PC-3 (cell line): ENCODE measurements at regions not wholly inside any gene's neighbourhood (a gene's known extent, or its start where the extent isn't known, plus 50 kb on each side); places are given as distances from the start of the nearest gene placed in this dataset.

Experiments
- ATAC-seq: fragments of 200-7000 bp; cut with Tn5 transposase; 2 replicates; pipeline ENCODE4 v1.9.1; 2020; ENCODE audit warnings: mild to moderate bottlenecking, moderate library complexity
- BruUV-seq: library from RNA; stranded (reverse); fragments of 400-500 nt; replicated peaks from 2 replicates; lab custom pipeline; 2021; lab: Mats Ljungman, UMichigan
- CTCF ChIA-PET: fragments of 300-600 bp; sonication (Branson Sonifier 250); formaldehyde crosslinking; loops from one replicate; lab custom pipeline; 2022; ENCODE audit warnings: antibody characterized with exemption; lab: Charles Lee
- POLR2A ChIA-PET: fragments of 300-600 bp; sonication (Branson Sonifier 250); formaldehyde crosslinking; loops from one replicate; lab custom pipeline; 2022; ENCODE audit warnings: antibody characterized with exemption; ENCODE audit not compliant: unreplicated experiment; lab: Charles Lee
- DNase-seq: peaks from one replicate; pipeline ENCODE4 v3.0.0-alpha.2; 2015
- H2AFZ ChIP-seq: fragments of 300-600 bp; sonication (generic); 2 replicates; pipeline ENCODE4 v1.6.0; 2016; ENCODE audit warnings: antibody characterized with exemption, low read length
- H3F3A ChIP-seq: fragments of 300-600 bp; sonication (generic); one replicate; pipeline ENCODE4 v1.6.0; 2017; ENCODE audit warnings: antibody characterized with exemption, low read length, control low read depth, mild to moderate bottlenecking; ENCODE audit not compliant: unreplicated experiment
- H3K27ac ChIP-seq: fragments of 300-600 bp; sonication (generic); 2 replicates; pipeline ENCODE4 v1.5.1; 2016; ENCODE audit warnings: mild to moderate bottlenecking, low read length
- H3K27me3 ChIP-seq: fragments of 300-600 bp; sonication (generic); 2 replicates; pipeline ENCODE4 v1.6.1; 2016; ENCODE audit warnings: low read length, mixed read lengths
- H3K36me3 ChIP-seq: fragments of 300-600 bp; sonication (generic); 2 replicates; pipeline ENCODE4 v1.6.1; 2016; ENCODE audit warnings: low read depth, mixed run types, low read length, mixed read lengths
- H3K4me1 ChIP-seq: fragments of 300-600 bp; sonication (generic); 2 replicates; pipeline ENCODE4 v1.5.1; 2016; ENCODE audit warnings: low read length; ENCODE audit not compliant: insufficient read depth
- H3K4me2 ChIP-seq: fragments of 300-600 bp; sonication (generic); 2 replicates; pipeline ENCODE4 v1.6.0; 2016; ENCODE audit warnings: low read length
- H3K4me3 ChIP-seq: fragments of 300-600 bp; sonication (generic); 2 replicates; pipeline ENCODE4 v1.5.1; 2016; ENCODE audit warnings: mild to moderate bottlenecking, low read length, mixed read lengths
- H3K79me2 ChIP-seq: fragments of 300-600 bp; sonication (generic); 2 replicates; pipeline ENCODE4 v1.6.1; 2017; ENCODE audit warnings: low read length, mixed read lengths
- H3K9ac ChIP-seq: fragments of 300-600 bp; sonication (generic); 2 replicates; pipeline ENCODE4 v1.6.0; 2016; ENCODE audit warnings: mild to moderate bottlenecking, low read length
- H3K9me2 ChIP-seq: fragments of 300-600 bp; sonication (generic); replicated peaks from 2 replicates; pipeline ENCODE4 v1.6.1; 2016; ENCODE audit warnings: mixed run types, low read length, mixed read lengths
- H3K9me3 ChIP-seq: fragments of 300-600 bp; sonication (generic); 2 replicates; pipeline ENCODE4 v1.6.1; 2016; ENCODE audit warnings: low read length, mixed read lengths
- H4K20me1 ChIP-seq: fragments of 300-600 bp; sonication (generic); 2 replicates; pipeline ENCODE4 v1.6.1; 2016; ENCODE audit warnings: low read length, mixed read lengths
- EZH2 ChIP-seq: fragments of 300-600 bp; sonication (generic); IDR thresholded peaks from one replicate; pipeline ENCODE4 v1.6.1; 2017; ENCODE audit warnings: antibody characterized with exemption, mild to moderate bottlenecking, low read length; ENCODE audit not compliant: unreplicated experiment
- EZH2phosphoT487 ChIP-seq: fragments of 300-600 bp; sonication (generic); IDR thresholded peaks from 2 replicates; pipeline ENCODE4 v1.6.1; 2018; ENCODE audit warnings: mild to moderate bottlenecking, antibody characterized with exemption, low read length, borderline replicate concordance
- intact Hi-C: fragments of 100-400 bp; cut with micrococcal nuclease; formaldehyde crosslinking; loops from 2 replicates; pipeline ENCODE4 v1.9.0; 2023
- TF ChIP-seq, protein P1 (sequence below): fragments of 300-600 bp; sonication (generic); conservative IDR thresholded peaks from 2 replicates; pipeline ENCODE4 v1.5.1; 2017; ENCODE audit warnings: antibody characterized with exemption, low read depth, mild to moderate bottlenecking, low read length

DNA sequence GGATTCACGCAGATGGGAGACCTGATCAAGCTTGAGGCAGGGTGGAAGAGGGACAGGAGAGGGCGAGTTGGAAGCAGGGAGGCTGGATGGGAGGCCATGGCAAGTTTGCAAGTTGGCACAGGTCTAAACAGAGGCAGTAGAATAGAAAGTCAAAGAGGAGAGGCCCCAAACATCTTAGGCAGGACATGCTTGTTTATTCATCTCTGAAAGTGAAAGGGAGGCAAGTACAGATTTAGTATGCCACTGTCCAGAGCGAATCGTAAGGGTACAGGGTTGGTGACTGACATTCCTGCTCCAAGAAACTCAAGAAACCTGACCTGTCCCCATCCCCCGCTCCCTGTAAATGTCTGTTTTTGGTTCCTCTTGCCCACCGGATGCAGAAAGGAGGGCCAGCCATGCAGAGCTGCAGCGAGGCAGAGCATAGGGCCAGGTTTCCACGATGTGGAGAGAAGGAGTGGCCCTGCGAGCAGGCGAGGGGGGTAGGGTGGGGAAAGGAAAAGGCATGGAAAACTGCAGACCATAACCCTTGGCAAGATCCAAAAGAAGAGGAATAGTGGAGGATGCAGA is 96.2 kb upstream of the BOD1 start:
- intact Hi-C loops: no loop called here
- Histone ChIP-seq H3K27ac (no peak overlapping the region), H3K79me2 (no peaks in the 10 kb centered on the region), H3K4me3 (no peak overlapping the region), H3F3A (no peaks in the 10 kb centered on the region), H3K27me3 (no peaks in the 10 kb centered on the region), H3K9ac (no peak overlapping the region), H2AFZ (no peak overlapping the region), H3K9me3 (no peaks in the 10 kb centered on the region), H3K4me2 (no peak overlapping the region), H3K9me2 (no peaks in the 10 kb centered on the region), H3K36me3 (no peaks in the 10 kb centered on the region), H3K4me1 (peaks cover 23% of the 10 kb centered on the region), H4K20me1 (no peaks in the 10 kb centered on the region)
- no peak for ATAC-seq
- DNase-seq: no peak
- no TSS peak for BruUV-seq
- ChIA-PET POLR2A (no interaction called here), CTCF (no interaction called here)
- TF ChIP-seq, protein P1, sequence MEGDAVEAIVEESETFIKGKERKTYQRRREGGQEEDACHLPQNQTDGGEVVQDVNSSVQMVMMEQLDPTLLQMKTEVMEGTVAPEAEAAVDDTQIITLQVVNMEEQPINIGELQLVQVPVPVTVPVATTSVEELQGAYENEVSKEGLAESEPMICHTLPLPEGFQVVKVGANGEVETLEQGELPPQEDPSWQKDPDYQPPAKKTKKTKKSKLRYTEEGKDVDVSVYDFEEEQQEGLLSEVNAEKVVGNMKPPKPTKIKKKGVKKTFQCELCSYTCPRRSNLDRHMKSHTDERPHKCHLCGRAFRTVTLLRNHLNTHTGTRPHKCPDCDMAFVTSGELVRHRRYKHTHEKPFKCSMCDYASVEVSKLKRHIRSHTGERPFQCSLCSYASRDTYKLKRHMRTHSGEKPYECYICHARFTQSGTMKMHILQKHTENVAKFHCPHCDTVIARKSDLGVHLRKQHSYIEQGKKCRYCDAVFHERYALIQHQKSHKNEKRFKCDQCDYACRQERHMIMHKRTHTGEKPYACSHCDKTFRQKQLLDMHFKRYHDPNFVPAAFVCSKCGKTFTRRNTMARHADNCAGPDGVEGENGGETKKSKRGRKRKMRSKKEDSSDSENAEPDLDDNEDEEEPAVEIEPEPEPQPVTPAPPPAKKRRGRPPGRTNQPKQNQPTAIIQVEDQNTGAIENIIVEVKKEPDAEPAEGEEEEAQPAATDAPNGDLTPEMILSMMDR: no peak
- TF ChIP-seq EZH2phosphoT487 (no peak), EZH2 (no peak)

DNA sequence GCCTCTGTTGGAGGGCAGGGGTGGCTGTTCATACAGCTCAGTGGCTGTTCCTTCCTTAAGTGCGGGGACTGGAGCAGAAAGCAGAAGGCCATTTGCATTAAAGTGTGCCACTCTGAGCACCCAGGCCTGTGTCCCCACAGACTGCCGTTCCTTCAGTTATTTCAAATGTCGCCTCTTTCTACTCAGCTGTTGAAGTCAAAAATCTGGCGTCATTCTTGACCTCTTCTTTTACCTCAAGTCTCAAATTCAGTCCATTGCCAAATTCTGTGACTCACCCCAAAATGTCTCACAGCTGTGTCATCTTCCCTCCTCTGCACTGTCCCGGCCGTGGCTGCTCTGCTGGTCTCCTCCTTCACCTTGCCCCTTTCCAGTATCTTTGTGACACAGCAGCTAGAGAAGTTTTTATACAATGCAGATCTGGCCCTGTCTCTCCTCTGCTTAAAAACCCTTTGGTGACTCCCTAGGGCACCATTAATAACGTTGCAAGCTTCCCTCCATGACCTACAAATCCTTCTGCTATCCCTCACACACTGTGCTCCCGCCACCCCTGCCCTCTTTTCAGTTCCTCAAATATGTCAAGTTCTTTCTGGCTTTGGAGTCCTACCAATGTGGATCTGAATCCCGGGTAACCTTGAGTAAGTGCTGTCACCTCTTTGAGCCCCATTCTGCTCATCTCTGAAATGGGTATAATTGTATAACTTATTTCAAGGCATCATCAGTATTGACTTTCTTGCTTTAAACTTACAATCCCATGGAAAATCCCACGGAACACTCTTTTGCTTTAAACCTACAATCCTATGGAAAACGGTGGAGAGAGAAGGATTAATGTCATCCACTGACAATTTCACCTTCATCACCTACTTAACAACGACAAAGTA is 98.3 kb upstream of the BOD1 start:
- H3K4me2 ChIP-seq: peak overlapping the region; percentile 31

More for the DNA sequence above, 98.3 kb upstream of the BOD1 start:
- Histone ChIP-seq H3K79me2 (no peaks in the 10 kb centered on the region), H3K36me3 (no peaks in the 10 kb centered on the region), H4K20me1 (no peaks in the 10 kb centered on the region), H3K9me3 (no peaks in the 10 kb centered on the region), H3K27ac (peak overlapping the region; percentile 58), H2AFZ (peak overlapping the region; percentile 42), H3K4me1 (peaks cover 31% of the 10 kb centered on the region), H3K9me2 (no peaks in the 10 kb centered on the region), H3K4me3 (no peak overlapping the region), H3F3A (no peaks in the 10 kb centered on the region), H3K27me3 (no peaks in the 10 kb centered on the region), H3K9ac (no peak overlapping the region)
- ATAC-seq (peak; percentile 93), DNase-seq (peak; percentile 97)
- intact Hi-C loops: loop anchor here (5.0 kb wide), 2 partner anchors 48 to 173 kb away; partner anchors contain the start of gene CPEB4
- ChIA-PET CTCF (no interaction called here), POLR2A (no interaction called here)
- no TSS peak for BruUV-seq
- TF ChIP-seq, protein P1: no peak
- TF ChIP-seq EZH2 (no peak), EZH2phosphoT487 (no peak)
